ENCODE measurements at regions not wholly inside any gene's neighbourhood (a gene's known extent, or its start where the extent isn't known, plus 50 kb on each side); places are given as distances from the start of the nearest gene placed in this dataset.
"Not testable (repeated sequence)": the region's sequence is repeated elsewhere in the genome, so short reads cannot be mapped to it uniquely, and the experiment has no call there.

GRCh38 chr11:116373104-116373944 is 399.5 kb downstream of the BUD13 start:
- DNase-seq (ENCODE audit: low read depth), result no peak

DNA sequence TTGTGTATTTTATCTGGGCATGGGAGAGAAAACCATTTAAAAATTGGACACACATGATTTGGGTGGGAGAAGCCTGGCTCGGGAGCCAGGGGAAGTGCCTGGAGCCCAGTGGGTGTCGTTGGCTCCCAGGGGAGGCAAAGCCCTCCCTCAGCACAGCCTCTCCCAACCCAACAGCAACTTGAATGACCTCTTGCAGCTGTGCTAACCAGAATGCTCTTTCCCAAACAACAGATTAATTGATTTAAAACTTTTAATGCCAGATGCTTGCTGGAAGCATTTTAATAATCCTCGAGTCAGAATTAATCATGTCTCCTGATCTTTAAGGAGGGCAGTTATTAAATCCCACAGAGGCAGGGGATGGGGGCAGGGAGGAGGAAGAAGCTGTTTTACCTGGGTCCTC is 401.6 kb downstream of the BUD13 start:
- DNase-seq (ENCODE audit: low read depth), result no peak
- H3K4me3 ChIP-seq (ENCODE audit: low read depth, low read length), result no peak overlapping the region

More at GRCh38 chr11:116373104-116373944, 399.5 kb downstream of the BUD13 start:
- H3K4me3 ChIP-seq (ENCODE audit: low read depth, low read length), result no peak overlapping the region

- DNase-seq (ENCODE audit: low read depth), result no peak
- H3K4me3 ChIP-seq (ENCODE audit: low read depth, low read length), result no peak overlapping the region
These were observed 404.0 kb downstream of the BUD13 start for GRCh38 chr11:116368784-116369183.

DNA sequence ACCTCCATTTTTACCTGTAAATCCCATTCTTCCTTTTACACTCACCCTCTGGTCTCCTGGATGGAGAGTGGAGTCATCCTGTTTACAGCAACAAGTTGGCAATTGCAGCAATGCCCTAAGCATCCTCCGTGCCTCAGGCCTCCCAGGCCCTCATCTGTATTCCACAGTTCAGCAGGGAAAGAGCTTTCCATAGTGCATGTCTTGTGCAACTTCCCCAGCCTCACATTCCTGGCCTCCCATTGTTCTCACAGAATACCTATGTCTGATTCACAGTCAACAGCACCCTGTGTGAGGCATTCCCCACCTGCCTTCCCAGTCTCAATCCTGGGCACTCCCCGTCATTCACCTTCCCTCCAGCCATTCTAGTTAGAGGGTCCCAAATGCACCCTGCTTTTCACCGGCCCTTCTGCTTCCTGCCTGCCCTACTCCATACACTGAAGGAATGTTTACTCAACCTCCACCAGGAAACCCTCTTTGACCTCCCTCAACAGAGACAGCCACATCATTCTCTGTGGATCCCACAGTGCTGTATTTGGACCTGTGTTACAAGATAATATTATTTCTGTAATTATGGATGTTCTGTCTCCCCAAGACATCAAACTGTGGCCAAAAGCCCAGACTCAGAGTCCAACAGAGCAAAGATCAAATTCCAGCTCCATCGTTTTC is 405.7 kb downstream of the BUD13 start:
- no peak overlapping the region for H3K4me3 ChIP-seq (ENCODE audit: low read depth, low read length)
- no peak for DNase-seq (ENCODE audit: low read depth)

DNA sequence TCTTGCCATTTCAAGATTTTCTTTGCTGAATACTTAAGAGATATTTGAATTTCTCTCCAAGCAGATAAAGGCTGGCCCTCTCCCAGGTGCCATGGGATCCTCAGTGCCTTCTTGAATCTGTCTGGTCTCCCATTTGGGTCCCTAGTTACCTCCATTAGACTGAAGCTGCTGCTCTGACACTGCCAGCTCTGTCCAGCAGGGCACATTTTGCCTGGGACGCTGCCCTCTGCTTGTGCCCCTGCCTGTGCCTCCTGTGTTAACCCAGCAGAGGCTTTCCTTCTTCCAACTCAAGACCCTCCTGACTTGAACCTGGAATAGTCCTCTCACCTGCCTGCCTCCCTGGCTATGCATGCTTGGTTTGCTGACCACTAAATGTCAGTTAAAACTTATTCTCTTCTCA is 406.3 kb downstream of the BUD13 start:
- no peak for DNase-seq (ENCODE audit: low read depth)
- H3K4me3 ChIP-seq (ENCODE audit: low read depth, low read length), result no peak overlapping the region

DNA sequence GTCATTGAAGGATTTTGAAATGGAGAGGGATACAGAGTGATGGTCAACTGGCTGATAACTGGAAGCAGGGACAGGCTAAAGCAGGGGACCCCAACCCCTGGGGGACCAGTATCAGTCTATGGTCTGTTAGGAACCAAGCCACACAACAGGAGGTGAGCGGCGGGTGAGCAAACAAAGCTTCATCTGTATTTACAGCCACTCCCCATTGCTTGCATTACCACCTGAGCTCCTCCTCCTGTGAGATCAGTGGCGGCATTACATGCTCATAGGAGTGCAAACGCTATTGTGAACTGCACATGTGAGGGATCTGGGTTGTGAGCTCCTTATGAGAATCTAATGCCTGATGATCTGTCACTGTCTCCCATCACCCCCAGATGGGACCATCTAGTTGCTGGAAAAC is 407.9 kb downstream of the BUD13 start:
- not testable (repeated sequence) for DNase-seq (ENCODE audit: low read depth); H3K4me3 ChIP-seq (ENCODE audit: low read depth, low read length)

GRCh38 chr11:116364348-116364747 is 408.4 kb downstream of the BUD13 start:
- H3K4me3 ChIP-seq (ENCODE audit: low read depth, low read length), result no peak overlapping the region

DNA sequence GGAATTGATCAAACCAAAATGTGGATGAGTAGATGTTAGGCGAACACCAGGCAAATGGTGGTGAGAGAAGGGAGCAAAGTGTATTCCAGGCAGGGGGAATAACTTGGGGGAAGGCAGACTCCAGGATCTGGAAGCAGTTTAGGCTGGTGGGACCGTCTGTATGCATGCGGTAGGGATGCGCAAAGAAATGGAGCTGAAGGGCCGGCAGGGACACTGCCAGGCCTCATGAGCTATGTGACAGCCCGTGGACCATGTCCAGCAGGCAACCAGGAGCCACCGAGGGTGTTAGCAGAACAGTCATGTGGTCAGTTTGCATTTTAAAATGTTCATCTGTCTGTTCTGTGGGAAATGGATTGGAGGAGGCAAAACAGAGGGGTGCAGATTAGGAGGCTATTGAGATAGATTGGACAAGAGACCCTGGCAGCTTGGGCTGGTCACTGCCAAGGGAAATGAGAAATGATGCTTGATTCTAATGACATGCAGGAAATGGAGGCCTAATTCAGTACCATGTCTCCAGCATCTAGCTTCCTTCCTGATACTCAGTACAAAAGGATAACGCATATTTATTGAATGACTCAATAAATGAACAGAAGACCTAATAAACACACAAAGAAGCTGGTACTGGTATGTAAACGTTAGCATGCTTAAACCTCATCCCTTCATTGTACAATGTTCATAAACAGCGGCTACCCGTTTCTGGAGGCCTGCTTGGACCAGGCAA is 412.4 kb downstream of the BUD13 start:
- no peak overlapping the region for H3K4me3 ChIP-seq (ENCODE audit: low read depth, low read length)
- DNase-seq (ENCODE audit: low read depth), result no peak

More at GRCh38 chr11:116364348-116364747, 408.4 kb downstream of the BUD13 start:
- no peak for DNase-seq (ENCODE audit: low read depth)

DNA sequence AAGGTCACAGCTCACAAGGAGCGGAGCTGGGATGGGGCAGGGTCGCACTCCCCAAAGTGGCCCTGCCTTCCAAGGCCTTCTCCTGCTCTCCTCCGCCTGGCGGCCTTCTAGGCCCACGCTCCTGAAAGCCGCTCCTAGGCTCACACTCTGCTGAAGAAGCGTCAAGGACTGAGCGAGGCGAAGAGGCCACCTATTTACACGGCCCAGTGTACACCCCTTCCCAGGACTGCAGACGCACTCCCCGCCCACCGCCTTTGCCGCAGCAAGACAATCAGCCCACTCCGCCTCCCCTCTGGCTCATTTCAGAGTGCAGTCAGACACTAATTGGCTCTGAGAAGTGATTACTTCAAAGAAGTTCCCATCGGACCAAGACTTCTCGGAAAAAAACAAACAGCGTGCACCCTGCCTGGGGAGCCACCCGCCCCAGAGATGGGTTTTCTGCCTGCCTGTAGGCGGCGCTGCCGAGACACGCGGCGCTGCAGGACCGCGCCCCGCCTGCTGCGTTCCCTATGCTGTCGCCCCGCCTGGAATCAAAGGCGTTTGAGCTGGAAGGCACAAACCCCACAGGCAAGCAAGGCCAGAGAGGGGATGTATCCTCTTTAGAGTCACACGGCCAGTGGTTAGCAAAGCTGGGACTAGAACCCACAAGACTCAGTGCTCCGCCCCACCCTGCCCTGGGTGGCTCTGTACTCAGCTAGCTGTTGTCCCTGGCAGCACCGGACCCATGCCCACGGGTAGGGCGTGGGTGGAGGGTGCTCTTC is 414.8 kb downstream of the BUD13 start:
- H3K4me3 ChIP-seq (ENCODE audit: low read depth, low read length), result no peak overlapping the region
- DNase-seq (ENCODE audit: low read depth), result no peak

GRCh38 chr11:116356451-116356850 is 416.3 kb downstream of the BUD13 start:
- no peak for DNase-seq (ENCODE audit: low read depth)

GRCh38 chr11:116355104-116355503 is 417.7 kb downstream of the BUD13 start:
- no peak for DNase-seq (ENCODE audit: low read depth)

More at GRCh38 chr11:116356451-116356850, 416.3 kb downstream of the BUD13 start:
- H3K4me3 ChIP-seq (ENCODE audit: low read depth, low read length), result no peak overlapping the region

DNA sequence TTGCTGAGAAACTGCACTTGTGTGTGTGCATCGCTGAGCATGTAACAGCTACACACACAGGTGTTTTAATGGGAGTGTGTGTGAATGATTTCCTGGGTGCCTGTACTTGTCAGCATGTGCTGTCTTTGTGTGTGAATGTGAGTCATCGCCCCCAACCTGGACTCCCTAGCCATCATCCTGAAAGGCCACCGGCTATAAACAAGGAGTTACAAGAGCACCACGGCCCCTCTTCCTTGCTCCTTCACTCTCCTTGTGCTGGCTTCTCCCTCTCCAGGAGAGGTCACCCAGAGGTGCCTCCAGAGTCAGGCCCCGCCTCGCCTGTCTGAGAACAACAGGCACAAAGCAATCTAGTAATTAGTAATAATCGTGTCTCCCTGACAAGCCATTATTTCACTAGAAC is 419.2 kb downstream of the BUD13 start:
- DNase-seq (ENCODE audit: low read depth), result no peak
- H3K4me3 ChIP-seq (ENCODE audit: low read depth, low read length), result no peak overlapping the region

More at GRCh38 chr11:116355104-116355503, 417.7 kb downstream of the BUD13 start:
- no peak overlapping the region for H3K4me3 ChIP-seq (ENCODE audit: low read depth, low read length)

GRCh38 chr11:116352881-116353280 is 419.9 kb downstream of the BUD13 start:
- no peak overlapping the region for H3K4me3 ChIP-seq (ENCODE audit: low read depth, low read length)
- DNase-seq (ENCODE audit: low read depth), result no peak

DNA sequence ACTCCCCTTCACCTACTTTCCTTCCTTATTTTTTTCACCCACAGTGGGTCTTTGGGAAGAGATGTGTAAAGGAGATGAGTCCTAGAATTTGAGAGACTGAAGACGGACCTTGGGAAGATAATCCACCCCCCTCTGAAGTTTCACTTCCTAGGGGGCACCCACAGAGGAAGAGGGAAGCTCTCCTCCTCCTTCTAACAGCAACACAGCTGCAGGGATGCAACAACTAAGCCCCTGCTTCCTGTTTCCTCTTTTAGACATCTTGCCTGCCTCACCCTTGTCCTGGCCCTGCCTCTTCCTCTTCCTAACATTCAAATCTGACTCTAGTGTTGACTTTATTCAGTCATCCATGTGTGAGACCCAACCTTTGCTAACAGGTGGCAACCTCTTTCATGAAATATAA is 424.6 kb downstream of the BUD13 start:
- H3K4me3 ChIP-seq (ENCODE audit: low read depth, low read length), result no peak overlapping the region
- no peak for DNase-seq (ENCODE audit: low read depth)

GRCh38 chr11:116345575-116345974 is 427.2 kb downstream of the BUD13 start:
- no peak for DNase-seq (ENCODE audit: low read depth)
- H3K4me3 ChIP-seq (ENCODE audit: low read depth, low read length), result no peak overlapping the region

- no peak for DNase-seq (ENCODE audit: low read depth)
- no peak overlapping the region for H3K4me3 ChIP-seq (ENCODE audit: low read depth, low read length)
These were observed 428.2 kb downstream of the BUD13 start for GRCh38 chr11:116344601-116345000.

DNA sequence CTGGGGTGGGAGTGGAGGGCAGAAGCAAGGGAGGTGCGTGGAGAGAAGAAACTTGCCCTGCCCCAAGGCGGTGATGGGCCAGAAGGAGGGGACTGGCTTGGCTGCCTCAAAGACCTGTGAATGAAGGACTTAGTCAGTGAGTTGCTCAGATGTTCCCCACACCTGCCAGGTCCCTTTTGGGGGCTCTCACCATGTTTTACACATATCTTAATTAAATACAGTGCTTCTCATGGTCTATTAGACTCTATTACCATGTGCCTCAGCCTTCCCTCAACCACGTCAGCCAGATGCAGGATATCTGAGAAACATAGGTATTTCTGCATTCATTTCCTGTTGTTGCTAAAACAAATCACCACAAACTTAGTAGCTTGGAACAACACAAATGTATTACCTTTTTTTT is 429.5 kb downstream of the BUD13 start:
- H3K4me3 ChIP-seq (ENCODE audit: low read depth, low read length), result no peak overlapping the region
- DNase-seq (ENCODE audit: low read depth), result no peak

DNA sequence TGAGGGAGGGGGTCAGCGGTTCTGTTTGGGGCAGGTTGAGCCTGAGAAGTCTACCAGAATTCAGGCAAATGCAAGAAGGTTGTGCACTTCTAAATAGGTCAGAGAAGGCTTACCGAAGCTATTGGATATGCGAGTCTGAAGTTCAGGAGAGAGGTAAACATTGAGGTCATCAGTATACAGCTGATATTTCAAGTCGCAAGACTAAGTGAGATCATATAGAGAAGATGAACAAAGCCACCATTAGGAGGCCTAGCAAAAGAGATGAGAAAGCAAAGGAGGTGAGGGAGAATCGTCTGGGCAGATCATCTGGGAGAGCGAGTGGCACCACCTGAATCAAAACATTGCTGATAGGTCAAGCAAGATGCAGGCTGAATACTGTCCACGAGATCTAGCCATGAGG is 430.6 kb downstream of the BUD13 start:
- no peak for DNase-seq (ENCODE audit: low read depth)
- H3K4me3 ChIP-seq (ENCODE audit: low read depth, low read length), result no peak overlapping the region

GRCh38 chr11:116339306-116340098 is 433.3 kb downstream of the BUD13 start:
- DNase-seq (ENCODE audit: low read depth), result no peak
- no peak overlapping the region for H3K4me3 ChIP-seq (ENCODE audit: low read depth, low read length)
